ENCODE measurements at regions not wholly inside any gene's neighbourhood (a gene's known extent, or its start where the extent isn't known, plus 50 kb on each side); places are given as distances from the start of the nearest gene placed in this dataset.

GRCh38 chr1:184279911-184280458, 106.8 kb upstream of the C1orf21 start:
- 93 to 94% methylated on average over 7 of the region's 7 CpGs for WGBS, 2 donors
- intact Hi-C loops (cut with DNase I; ENCODE audit: low total_unique reads) = no loop called here
- H3K4me3 ChIP-seq = no peak overlapping the region
- no peak for DNase-seq
- H3K4me1 ChIP-seq = no peaks in the 10 kb centered on the region
- TF ChIP-seq POLR2A (IDR thresholded peaks at IDR 0.05) (no peak), CTCF (IDR thresholded peaks at IDR 0.05) (no peak)
- H3K27me3 ChIP-seq = no peaks in the 10 kb centered on the region
- H3K27ac ChIP-seq = no peak overlapping the region
- no peaks in the 10 kb centered on the region for H3K36me3 ChIP-seq (ENCODE audit: low read depth, missing control alignments)
- H3K9me3 ChIP-seq = no peaks in the 10 kb centered on the region

- Histone ChIP-seq H3K27ac (no peak overlapping the region), H3K36me3 (ENCODE audit: low read depth, missing control alignments) (no peaks in the 10 kb centered on the region), H3K9me3 (no peaks in the 10 kb centered on the region), H3K27me3 (no peaks in the 10 kb centered on the region), H3K4me3 (no peak overlapping the region), H3K4me1 (no peaks in the 10 kb centered on the region)
- 38 to 50% methylated on average over 1 of the region's 1 CpG for WGBS, 2 donors
- DNase-seq = peak; percentile 18
- intact Hi-C loops (cut with DNase I; ENCODE audit: low total_unique reads) = no loop called here
- TF ChIP-seq POLR2A (IDR thresholded peaks at IDR 0.05) (no peak), CTCF (IDR thresholded peaks at IDR 0.05) (no peak)
These were observed 102.8 kb upstream of the C1orf21 start for GRCh38 chr1:184283999-184284398.

- intact Hi-C loops (cut with DNase I; ENCODE audit: low total_unique reads) = no loop called here
- 81 to 95% methylated on average over 1 of the region's 1 CpG for WGBS, 2 donors
- Histone ChIP-seq H3K9me3 (no peaks in the 10 kb centered on the region), H3K27me3 (no peaks in the 10 kb centered on the region), H3K36me3 (ENCODE audit: low read depth, missing control alignments) (no peaks in the 10 kb centered on the region), H3K4me3 (no peak overlapping the region), H3K4me1 (no peaks in the 10 kb centered on the region), H3K27ac (no peak overlapping the region)
- no peak for TF ChIP-seq POLR2A (IDR thresholded peaks at IDR 0.05)
- TF ChIP-seq CTCF (IDR thresholded peaks at IDR 0.05) = no peak
- no peak for DNase-seq
These were observed 101.9 kb upstream of the C1orf21 start for GRCh38 chr1:184284900-184285299.

- WGBS, 2 donors = 71 to 82% methylated on average over 4 of the region's 4 CpGs
- H3K4me1 ChIP-seq = no peaks in the 10 kb centered on the region
- DNase-seq = no peak
- no peaks in the 10 kb centered on the region for H3K9me3 ChIP-seq
- no peak for TF ChIP-seq CTCF (IDR thresholded peaks at IDR 0.05)
- TF ChIP-seq POLR2A (IDR thresholded peaks at IDR 0.05) = no peak
- H3K36me3 ChIP-seq (ENCODE audit: low read depth, missing control alignments) = no peaks in the 10 kb centered on the region
- H3K4me3 ChIP-seq = no peak overlapping the region
- intact Hi-C loops (cut with DNase I; ENCODE audit: low total_unique reads) = no loop called here
- no peaks in the 10 kb centered on the region for H3K27me3 ChIP-seq
- H3K27ac ChIP-seq = no peak overlapping the region
These were observed 101.3 kb upstream of the C1orf21 start for GRCh38 chr1:184285401-184286087.

GRCh38 chr1:184287001-184287400, 99.8 kb upstream of the C1orf21 start:
- DNase-seq = no peak
- H3K27ac ChIP-seq = no peak overlapping the region
- no peaks in the 10 kb centered on the region for H3K27me3 ChIP-seq
- WGBS, 2 donors = 85 to 98% methylated on average over 8 of the region's 8 CpGs
- intact Hi-C loops (cut with DNase I; ENCODE audit: low total_unique reads) = no loop called here
- TF ChIP-seq CTCF (IDR thresholded peaks at IDR 0.05) = no peak
- TF ChIP-seq POLR2A (IDR thresholded peaks at IDR 0.05) = no peak
- H3K9me3 ChIP-seq = no peaks in the 10 kb centered on the region
- no peaks in the 10 kb centered on the region for H3K4me1 ChIP-seq
- H3K4me3 ChIP-seq = no peak overlapping the region
- H3K36me3 ChIP-seq (ENCODE audit: low read depth, missing control alignments) = no peaks in the 10 kb centered on the region

Data from testis (tissue), 2 donors.